ENCODE measurements at regions not wholly inside any gene's neighbourhood (a gene's known extent, or its start where the extent isn't known, plus 50 kb on each side); places are given as distances from the start of the nearest gene placed in this dataset.

DNA sequence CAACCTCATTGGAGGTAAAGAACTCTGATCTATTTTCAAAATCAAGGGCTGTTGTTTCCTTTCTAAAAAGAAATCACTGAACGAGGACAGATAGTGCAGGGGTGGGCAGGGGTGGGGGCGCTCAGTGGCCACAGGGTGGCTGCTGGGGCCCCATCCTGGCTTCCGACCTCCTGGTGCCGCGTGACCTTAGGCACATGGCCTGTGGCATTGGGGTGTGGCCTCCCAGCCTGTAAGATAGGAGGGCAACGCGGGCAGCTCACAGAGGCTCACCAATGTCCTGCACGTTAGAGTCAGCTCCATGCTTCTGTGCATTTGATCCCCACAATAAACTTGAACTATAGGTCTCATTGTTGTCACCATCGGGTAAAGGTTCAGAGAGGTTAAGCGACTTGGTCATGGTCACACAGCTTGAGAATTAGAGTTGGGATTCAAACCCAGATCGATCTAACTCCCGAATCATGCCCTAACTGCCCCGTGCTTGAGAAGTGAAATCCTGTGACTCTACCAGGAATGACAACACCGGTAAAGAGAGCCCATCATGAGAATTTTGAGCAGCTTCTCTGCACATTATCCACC lies 148.0 kb upstream of the SLC6A11 start:
- peaks cover 11% of the 10 kb centered on the region for H3K27me3 Mint-ChIP-seq (ENCODE audit: insufficient read depth, low read depth, poor library complexity)
- TF ChIP-seq NANOG (IDR thresholded peaks at IDR 0.05; ENCODE audit: borderline replicate concordance), result no peak
- TF ChIP-seq, protein P1, sequence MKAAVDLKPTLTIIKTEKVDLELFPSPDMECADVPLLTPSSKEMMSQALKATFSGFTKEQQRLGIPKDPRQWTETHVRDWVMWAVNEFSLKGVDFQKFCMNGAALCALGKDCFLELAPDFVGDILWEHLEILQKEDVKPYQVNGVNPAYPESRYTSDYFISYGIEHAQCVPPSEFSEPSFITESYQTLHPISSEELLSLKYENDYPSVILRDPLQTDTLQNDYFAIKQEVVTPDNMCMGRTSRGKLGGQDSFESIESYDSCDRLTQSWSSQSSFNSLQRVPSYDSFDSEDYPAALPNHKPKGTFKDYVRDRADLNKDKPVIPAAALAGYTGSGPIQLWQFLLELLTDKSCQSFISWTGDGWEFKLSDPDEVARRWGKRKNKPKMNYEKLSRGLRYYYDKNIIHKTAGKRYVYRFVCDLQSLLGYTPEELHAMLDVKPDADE (IDR thresholded peaks at IDR 0.05), result no peak
- no peak for TF ChIP-seq EZH2 (IDR thresholded peaks at IDR 0.05; ENCODE audit: low read depth, unreplicated experiment)
- TF ChIP-seq ZNF331 (CRISPR knock-in tag; IDR thresholded peaks at IDR 0.05; ENCODE audit: low read depth), result no peak
- TF ChIP-seq ZNF114 (CRISPR knock-in tag; IDR thresholded peaks at IDR 0.05), result no peak
- TF ChIP-seq, protein P2, sequence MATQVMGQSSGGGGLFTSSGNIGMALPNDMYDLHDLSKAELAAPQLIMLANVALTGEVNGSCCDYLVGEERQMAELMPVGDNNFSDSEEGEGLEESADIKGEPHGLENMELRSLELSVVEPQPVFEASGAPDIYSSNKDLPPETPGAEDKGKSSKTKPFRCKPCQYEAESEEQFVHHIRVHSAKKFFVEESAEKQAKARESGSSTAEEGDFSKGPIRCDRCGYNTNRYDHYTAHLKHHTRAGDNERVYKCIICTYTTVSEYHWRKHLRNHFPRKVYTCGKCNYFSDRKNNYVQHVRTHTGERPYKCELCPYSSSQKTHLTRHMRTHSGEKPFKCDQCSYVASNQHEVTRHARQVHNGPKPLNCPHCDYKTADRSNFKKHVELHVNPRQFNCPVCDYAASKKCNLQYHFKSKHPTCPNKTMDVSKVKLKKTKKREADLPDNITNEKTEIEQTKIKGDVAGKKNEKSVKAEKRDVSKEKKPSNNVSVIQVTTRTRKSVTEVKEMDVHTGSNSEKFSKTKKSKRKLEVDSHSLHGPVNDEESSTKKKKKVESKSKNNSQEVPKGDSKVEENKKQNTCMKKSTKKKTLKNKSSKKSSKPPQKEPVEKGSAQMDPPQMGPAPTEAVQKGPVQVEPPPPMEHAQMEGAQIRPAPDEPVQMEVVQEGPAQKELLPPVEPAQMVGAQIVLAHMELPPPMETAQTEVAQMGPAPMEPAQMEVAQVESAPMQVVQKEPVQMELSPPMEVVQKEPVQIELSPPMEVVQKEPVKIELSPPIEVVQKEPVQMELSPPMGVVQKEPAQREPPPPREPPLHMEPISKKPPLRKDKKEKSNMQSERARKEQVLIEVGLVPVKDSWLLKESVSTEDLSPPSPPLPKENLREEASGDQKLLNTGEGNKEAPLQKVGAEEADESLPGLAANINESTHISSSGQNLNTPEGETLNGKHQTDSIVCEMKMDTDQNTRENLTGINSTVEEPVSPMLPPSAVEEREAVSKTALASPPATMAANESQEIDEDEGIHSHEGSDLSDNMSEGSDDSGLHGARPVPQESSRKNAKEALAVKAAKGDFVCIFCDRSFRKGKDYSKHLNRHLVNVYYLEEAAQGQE (IDR thresholded peaks at IDR 0.05; ENCODE audit: unreplicated experiment), result no peak
- TF ChIP-seq EZH2phosphoT487 (IDR thresholded peaks at IDR 0.05; ENCODE audit: unreplicated experiment), result no peak
- TF ChIP-seq JUNB (IDR thresholded peaks at IDR 0.05; ENCODE audit: unreplicated experiment), result no peak
- TF ChIP-seq, protein P3, sequence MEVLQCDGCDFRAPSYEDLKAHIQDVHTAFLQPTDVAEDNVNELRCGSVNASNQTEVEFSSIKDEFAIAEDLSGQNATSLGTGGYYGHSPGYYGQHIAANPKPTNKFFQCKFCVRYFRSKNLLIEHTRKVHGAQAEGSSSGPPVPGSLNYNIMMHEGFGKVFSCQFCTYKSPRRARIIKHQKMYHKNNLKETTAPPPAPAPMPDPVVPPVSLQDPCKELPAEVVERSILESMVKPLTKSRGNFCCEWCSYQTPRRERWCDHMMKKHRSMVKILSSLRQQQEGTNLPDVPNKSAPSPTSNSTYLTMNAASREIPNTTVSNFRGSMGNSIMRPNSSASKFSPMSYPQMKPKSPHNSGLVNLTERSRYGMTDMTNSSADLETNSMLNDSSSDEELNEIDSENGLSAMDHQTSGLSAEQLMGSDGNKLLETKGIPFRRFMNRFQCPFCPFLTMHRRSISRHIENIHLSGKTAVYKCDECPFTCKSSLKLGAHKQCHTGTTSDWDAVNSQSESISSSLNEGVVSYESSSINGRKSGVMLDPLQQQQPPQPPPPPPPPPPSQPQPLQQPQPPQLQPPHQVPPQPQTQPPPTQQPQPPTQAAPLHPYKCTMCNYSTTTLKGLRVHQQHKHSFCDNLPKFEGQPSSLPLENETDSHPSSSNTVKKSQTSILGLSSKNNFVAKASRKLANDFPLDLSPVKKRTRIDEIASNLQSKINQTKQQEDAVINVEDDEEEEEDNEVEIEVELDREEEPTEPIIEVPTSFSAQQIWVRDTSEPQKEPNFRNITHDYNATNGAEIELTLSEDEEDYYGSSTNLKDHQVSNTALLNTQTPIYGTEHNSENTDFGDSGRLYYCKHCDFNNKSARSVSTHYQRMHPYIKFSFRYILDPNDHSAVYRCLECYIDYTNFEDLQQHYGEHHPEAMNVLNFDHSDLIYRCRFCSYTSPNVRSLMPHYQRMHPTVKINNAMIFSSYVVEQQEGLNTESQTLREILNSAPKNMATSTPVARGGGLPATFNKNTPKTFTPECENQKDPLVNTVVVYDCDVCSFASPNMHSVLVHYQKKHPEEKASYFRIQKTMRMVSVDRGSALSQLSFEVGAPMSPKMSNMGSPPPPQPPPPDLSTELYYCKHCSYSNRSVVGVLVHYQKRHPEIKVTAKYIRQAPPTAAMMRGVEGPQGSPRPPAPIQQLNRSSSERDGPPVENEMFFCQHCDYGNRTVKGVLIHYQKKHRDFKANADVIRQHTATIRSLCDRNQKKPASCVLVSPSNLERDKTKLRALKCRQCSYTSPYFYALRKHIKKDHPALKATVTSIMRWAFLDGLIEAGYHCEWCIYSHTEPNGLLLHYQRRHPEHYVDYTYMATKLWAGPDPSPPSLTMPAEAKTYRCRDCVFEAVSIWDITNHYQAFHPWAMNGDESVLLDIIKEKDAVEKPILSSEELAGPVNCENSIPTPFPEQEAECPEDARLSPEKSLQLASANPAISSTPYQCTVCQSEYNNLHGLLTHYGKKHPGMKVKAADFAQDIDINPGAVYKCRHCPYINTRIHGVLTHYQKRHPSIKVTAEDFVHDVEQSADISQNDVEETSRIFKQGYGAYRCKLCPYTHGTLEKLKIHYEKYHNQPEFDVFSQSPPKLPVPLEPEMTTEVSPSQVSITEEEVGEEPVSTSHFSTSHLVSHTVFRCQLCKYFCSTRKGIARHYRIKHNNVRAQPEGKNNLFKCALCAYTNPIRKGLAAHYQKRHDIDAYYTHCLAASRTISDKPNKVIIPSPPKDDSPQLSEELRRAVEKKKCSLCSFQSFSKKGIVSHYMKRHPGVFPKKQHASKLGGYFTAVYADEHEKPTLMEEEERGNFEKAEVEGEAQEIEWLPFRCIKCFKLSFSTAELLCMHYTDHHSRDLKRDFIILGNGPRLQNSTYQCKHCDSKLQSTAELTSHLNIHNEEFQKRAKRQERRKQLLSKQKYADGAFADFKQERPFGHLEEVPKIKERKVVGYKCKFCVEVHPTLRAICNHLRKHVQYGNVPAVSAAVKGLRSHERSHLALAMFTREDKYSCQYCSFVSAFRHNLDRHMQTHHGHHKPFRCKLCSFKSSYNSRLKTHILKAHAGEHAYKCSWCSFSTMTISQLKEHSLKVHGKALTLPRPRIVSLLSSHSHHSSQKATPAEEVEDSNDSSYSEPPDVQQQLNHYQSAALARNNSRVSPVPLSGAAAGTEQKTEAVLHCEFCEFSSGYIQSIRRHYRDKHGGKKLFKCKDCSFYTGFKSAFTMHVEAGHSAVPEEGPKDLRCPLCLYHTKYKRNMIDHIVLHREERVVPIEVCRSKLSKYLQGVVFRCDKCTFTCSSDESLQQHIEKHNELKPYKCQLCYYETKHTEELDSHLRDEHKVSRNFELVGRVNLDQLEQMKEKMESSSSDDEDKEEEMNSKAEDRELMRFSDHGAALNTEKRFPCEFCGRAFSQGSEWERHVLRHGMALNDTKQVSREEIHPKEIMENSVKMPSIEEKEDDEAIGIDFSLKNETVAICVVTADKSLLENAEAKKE (CRISPR knock-in tag; IDR thresholded peaks at IDR 0.05), result no peak
- no peak for TF ChIP-seq POLR2AphosphoS5 (IDR thresholded peaks at IDR 0.05; ENCODE audit: low read depth)
- no peaks in the 10 kb centered on the region; the same call in 1 of the 2 replicates for H3K4me1 ChIP-seq (ENCODE audit: insufficient read depth)
- DNase-seq (ENCODE audit: low spot score) (no peak), ATAC-seq (no peak)
- no peak overlapping the region for H3K27ac ChIP-seq (ENCODE audit: low read depth)
- H3K27me3 ChIP-seq (ENCODE audit: insufficient read depth), result no peaks in the 10 kb centered on the region
- peaks cover 16% of the 10 kb centered on the region for H3K4me1 Mint-ChIP-seq
- no peak overlapping the region for H3K4me2 ChIP-seq
- no peaks in the 10 kb centered on the region for H3K9me2 ChIP-seq (ENCODE audit: insufficient read depth)
- H3K36me3 Mint-ChIP-seq (ENCODE audit: low read depth), result no peaks in the 10 kb centered on the region
- no peaks in the 10 kb centered on the region for H4K20me1 ChIP-seq (replicated peaks; ENCODE audit: insufficient read depth)
- no peaks in the 10 kb centered on the region for H3K79me2 ChIP-seq (replicated peaks; ENCODE audit: insufficient read depth)
- no peaks in the 10 kb centered on the region for H3K36me3 ChIP-seq (ENCODE audit: insufficient read depth)
- H3F3A ChIP-seq (replicated peaks; ENCODE audit: low read depth), result no peaks in the 10 kb centered on the region
- no peak overlapping the region for H3K4me3 Mint-ChIP-seq
- H2AFZ ChIP-seq, result no peak overlapping the region
- H3K9me3 Mint-ChIP-seq, result no peaks in the 10 kb centered on the region
- no peak overlapping the region for H3K4me3 ChIP-seq
- H3K27ac Mint-ChIP-seq, result no peak overlapping the region
